ENCODE measurements at regions not wholly inside any gene's neighbourhood (a gene's known extent, or its start where the extent isn't known, plus 50 kb on each side); places are given as distances from the start of the nearest gene placed in this dataset.
"Not testable (repeated sequence)": the region's sequence is repeated elsewhere in the genome, so short reads cannot be mapped to it uniquely, and the experiment has no call there.

- no peaks in the 10 kb centered on the region for H3K9me3 ChIP-seq
- no peaks in the 10 kb centered on the region for H3K9me2 ChIP-seq
- no peaks in the 10 kb centered on the region for H3K79me2 ChIP-seq (ENCODE audit: insufficient read depth)
- ChIA-PET CTCF (no interaction called here), POLR2A (no interaction called here)
- H3F3A ChIP-seq (replicated peaks; ENCODE audit: insufficient read depth): no peaks in the 10 kb centered on the region
- no peaks in the 10 kb centered on the region for H3K27me3 ChIP-seq (ENCODE audit: insufficient read depth)
- no peaks in the 10 kb centered on the region for H3K4me1 ChIP-seq (ENCODE audit: control insufficient read depth in 1 of 2, insufficient read depth in 2 of 2, low read depth in 1 of 2, low read length in 1 of 2)
- H3K4me3 ChIP-seq (ENCODE audit: low read depth in 2 of 2, low read length in 1 of 2): no peak overlapping the region
- no peak overlapping the region for H2AFZ ChIP-seq (ENCODE audit: low read depth)
- H3K4me2 ChIP-seq: no peak overlapping the region
- no peaks in the 10 kb centered on the region for H3K36me3 ChIP-seq (replicated peaks in 1 of 2; ENCODE audit: control insufficient read depth in 1 of 2, insufficient read depth in 2 of 2, low read length in 1 of 2)
- TF ChIP-seq SMC3 (IDR thresholded peaks at IDR 0.05; ENCODE audit: low read depth, low read length) (no peak), NFIC (IDR thresholded peaks at IDR 0.05; ENCODE audit: borderline replicate concordance) (no peak), JUND (IDR thresholded peaks at IDR 0.05) (no peak), MAX (IDR thresholded peaks at IDR 0.05; ENCODE audit: low read depth) (no peak), GABPA (IDR thresholded peaks at IDR 0.05; ENCODE audit: low read depth) (no peak), TCF12 (IDR thresholded peaks at IDR 0.05) (no peak), IRF3 (IDR thresholded peaks at IDR 0.05; ENCODE audit: low read depth, low read length) (no peak), MEF2A (IDR thresholded peaks at IDR 0.05; ENCODE audit: borderline replicate concordance, low read depth) (no peak), ELF1 (IDR thresholded peaks at IDR 0.05) (no peak), NRF1 (IDR thresholded peaks at IDR 0.05; ENCODE audit: low read depth, low read length) (no peak), POLR2AphosphoS5 (IDR thresholded peaks at IDR 0.05; ENCODE audit: low read depth, low read length) (no peak), USF1 (IDR thresholded peaks at IDR 0.05; ENCODE audit: borderline replicate concordance, low read depth) (no peak)
- no peak overlapping the region for H3K9ac ChIP-seq
- no peak for DNase-seq
- no peak overlapping the region for H3K27ac ChIP-seq (ENCODE audit: low read depth in 2 of 2, low read length in 1 of 2)
- H4K20me1 ChIP-seq (ENCODE audit: insufficient read depth): no peaks in the 10 kb centered on the region
These were observed 596.9 kb upstream of the CYLC2 start for GRCh38 chr9:102398205-102398604.

GRCh38 chr9:102385620-102386019 is 609.5 kb upstream of the CYLC2 start:
- H3K4me1 ChIP-seq (ENCODE audit: control insufficient read depth in 1 of 2, insufficient read depth in 2 of 2, low read depth in 1 of 2, low read length in 1 of 2); H3K27me3 ChIP-seq (ENCODE audit: insufficient read depth); H4K20me1 ChIP-seq (ENCODE audit: insufficient read depth); CTCF ChIA-PET; H3K27ac ChIP-seq (ENCODE audit: low read depth in 2 of 2, low read length in 1 of 2); DNase-seq; H3K36me3 ChIP-seq (replicated peaks in 1 of 2; ENCODE audit: control insufficient read depth in 1 of 2, insufficient read depth in 2 of 2, low read length in 1 of 2); H3K9me3 ChIP-seq; H3K9ac ChIP-seq; H3K9me2 ChIP-seq; POLR2A ChIA-PET; H3F3A ChIP-seq (replicated peaks; ENCODE audit: insufficient read depth); H3K79me2 ChIP-seq (ENCODE audit: insufficient read depth); H3K4me2 ChIP-seq; H3K4me3 ChIP-seq (ENCODE audit: low read depth in 2 of 2, low read length in 1 of 2); H2AFZ ChIP-seq (ENCODE audit: low read depth): not testable (repeated sequence)
- WGBS (ENCODE audit: low lambda C conversion rate): 48% methylated on average over 2 of the region's 2 CpGs

- Histone ChIP-seq H3K9me3 (no peaks in the 10 kb centered on the region), H3K4me3 (ENCODE audit: low read depth in 2 of 2, low read length in 1 of 2) (no peak overlapping the region), H3K9ac (no peak overlapping the region), H3K27ac (ENCODE audit: low read depth in 2 of 2, low read length in 1 of 2) (no peak overlapping the region), H3K79me2 (ENCODE audit: insufficient read depth) (no peaks in the 10 kb centered on the region), H3K4me2 (no peak overlapping the region), H4K20me1 (ENCODE audit: insufficient read depth) (no peaks in the 10 kb centered on the region), H3K4me1 (ENCODE audit: control insufficient read depth in 1 of 2, insufficient read depth in 2 of 2, low read depth in 1 of 2, low read length in 1 of 2) (no peaks in the 10 kb centered on the region), H2AFZ (ENCODE audit: low read depth) (no peak overlapping the region), H3K36me3 (replicated peaks in 1 of 2; ENCODE audit: control insufficient read depth in 1 of 2, insufficient read depth in 2 of 2, low read length in 1 of 2) (no peaks in the 10 kb centered on the region), H3F3A (replicated peaks; ENCODE audit: insufficient read depth) (no peaks in the 10 kb centered on the region), H3K27me3 (ENCODE audit: insufficient read depth) (no peaks in the 10 kb centered on the region), H3K9me2 (no peaks in the 10 kb centered on the region)
- 11% methylated on average over 6 of the region's 6 CpGs for WGBS (ENCODE audit: low lambda C conversion rate)
- TF ChIP-seq ELF1 (IDR thresholded peaks at IDR 0.05): no peak
- TF ChIP-seq FOXJ3 (CRISPR knock-in tag; IDR thresholded peaks at IDR 0.05): no peak
- no peak for TF ChIP-seq SIN3A (IDR thresholded peaks at IDR 0.05; ENCODE audit: borderline replicate concordance, low read depth, low read length)
- no peak for TF ChIP-seq TEAD4 (IDR thresholded peaks at IDR 0.05; ENCODE audit: borderline replicate concordance, insufficient read depth)
- no peak for TF ChIP-seq FOXM1 (IDR thresholded peaks at IDR 0.05; ENCODE audit: low read depth)
- CTCF ChIA-PET: no interaction called here
- POLR2A ChIA-PET: no interaction called here
- no peak for DNase-seq
These were observed 624.2 kb upstream of the GRIN3A start for GRCh38 chr9:102362470-102363132.
